Nucleus accumbens (tissue), 56 donors: ENCODE measurements at regions not wholly inside any gene's neighbourhood (a gene's known extent, or its start where the extent isn't known, plus 50 kb on each side); places are given as distances from the start of the nearest gene placed in this dataset.

Experiments used
- DNase-seq, 56 donors: peaks; one replicate each; lab custom pipeline; 2025; lab: John Stamatoyannopoulos, UW

DNA sequence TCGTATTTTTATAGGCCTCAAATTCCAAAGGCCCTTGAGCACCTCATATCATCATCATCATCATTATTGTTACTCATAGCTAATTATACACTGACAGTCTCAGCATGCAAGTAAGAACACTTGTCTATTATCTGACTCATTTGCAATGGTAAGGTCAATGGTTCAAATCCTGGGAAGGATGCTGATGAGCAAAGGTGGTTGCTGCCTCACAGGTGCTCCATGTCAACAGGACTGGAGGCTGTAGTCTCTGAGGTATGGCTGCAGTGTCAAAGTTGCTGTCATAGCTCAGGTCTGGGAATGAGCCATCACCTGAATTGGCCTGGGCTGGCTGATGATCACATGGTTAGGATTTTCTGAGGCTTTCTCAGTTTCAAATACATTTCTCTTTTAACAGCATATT is 379.3 kb downstream of the BCL11A start:
- DNase-seq = no peak

DNA sequence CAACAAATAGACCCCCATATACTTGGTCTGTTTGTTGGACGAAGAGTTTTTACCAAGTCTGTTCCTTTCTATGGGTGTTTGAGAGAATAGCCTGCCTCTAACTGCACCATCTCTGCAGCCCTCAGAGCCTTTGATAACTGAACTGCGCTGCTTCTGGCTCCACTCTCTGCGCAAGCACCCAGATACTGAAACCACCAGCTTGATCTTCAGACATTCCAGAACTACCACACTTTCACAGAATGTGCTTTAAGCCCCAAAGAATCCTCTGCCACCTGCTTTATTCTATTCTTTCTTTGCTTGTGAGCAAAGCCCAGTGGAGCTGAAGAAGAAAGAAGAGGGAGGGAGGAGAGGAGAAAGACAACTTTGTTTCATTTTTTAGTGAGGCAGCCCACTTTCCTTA is 380.7 kb downstream of the BCL11A start:
- DNase-seq = no peak

DNA sequence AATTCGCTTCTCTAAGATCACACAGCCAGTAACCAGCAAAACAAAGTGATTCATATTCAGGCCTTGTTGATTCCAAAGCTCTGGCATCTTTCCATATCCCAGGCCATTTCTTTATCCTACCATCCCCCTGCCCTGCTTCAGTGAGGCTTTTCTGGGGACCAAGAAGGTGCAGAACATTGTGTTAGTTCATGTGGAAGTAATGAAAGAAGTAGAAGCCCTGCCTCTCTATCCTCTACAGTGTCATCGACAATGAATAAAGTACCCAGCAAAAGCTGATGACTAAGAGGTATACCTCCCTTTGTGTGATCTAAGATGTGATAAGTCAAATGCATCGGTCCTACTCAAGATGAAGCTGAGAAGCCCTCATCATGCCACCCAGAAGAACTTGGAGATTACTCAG is 383.2 kb downstream of the BCL11A start:
- no peak for DNase-seq

DNA sequence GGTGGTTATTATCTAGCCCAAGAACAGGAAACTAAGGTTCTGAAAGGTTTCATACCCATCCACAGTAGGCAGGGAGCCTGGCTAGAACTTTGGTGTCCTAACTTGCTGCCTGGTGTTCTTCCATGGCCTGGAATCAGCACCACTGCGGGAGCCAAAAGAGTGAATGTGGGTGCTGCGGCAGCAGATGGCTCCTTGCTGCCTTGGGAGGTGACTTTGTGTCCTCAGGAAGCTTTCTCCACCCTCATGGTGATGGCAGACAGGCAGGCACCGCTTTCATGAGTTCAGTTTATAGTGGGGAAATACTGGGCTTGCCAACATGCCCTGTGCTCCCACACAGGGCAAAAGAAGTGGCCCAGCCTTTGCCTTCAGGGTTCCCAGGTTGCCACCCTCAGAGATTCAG is 385.2 kb downstream of the BCL11A start:
- no peak for DNase-seq

- no peak for DNase-seq
These were observed 386.4 kb downstream of the BCL11A start for GRCh38 chr2:60167089-60167488.

GRCh38 chr2:60163691-60164090 is 389.8 kb downstream of the BCL11A start:
- no peak for DNase-seq

DNA sequence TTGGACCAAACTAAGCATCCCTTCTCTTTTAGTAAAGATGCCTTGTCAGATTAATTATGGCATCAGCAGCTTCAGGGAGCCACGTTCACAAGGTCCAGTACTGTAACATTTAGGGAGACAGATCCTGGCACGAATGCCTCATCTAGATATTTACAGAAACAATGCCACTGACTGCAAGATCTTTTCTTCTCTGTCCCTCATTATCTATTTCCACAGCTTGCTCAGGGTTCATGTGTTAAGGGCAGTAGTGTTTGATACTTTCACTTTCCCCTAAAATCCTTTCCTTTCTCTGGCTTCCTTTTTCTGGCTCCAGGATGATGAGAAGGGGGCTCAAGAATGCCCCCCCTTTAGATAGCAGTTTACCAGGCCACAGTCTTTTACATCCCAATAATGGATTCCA is 393.9 kb downstream of the BCL11A start:
- DNase-seq = no peak

DNA sequence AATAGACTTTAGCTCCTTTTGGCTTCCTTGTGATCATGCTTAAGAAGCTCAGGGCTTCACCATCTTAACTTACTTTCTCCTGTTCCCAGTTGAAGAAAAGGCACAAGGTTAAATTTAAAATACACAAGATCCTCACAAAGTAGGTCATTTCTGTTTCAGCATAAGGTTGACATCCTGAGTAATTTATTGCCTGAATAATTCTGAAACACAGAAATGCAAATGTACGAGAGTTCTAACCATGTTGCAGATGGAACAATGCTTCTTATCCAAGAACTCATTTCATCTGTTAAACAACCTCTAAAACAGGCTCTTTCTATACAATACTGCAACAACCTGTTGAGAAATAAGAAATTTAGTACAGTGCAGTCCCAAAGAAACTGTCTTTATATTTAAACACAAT is 395.2 kb downstream of the BCL11A start:
- DNase-seq = no peak

DNA sequence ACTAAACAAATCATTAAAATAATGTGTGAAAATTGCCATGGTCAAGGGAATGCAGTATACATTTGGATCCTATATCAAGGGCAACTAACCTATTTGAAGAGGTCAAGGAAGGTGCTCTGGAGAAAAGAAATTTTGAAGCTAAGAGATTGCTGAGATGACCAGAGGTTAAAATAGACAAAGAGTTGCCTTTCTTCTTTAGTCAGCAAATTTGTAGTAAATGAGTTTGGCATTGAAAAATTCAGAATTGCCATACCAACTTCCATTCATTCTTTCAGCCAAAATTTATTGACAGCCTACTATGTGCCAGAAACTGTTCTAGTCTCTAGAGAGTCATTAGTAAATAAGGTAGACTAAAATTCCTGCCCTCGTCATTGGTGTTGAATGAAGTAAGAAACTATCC is 396.2 kb downstream of the BCL11A start:
- no peak for DNase-seq

DNA sequence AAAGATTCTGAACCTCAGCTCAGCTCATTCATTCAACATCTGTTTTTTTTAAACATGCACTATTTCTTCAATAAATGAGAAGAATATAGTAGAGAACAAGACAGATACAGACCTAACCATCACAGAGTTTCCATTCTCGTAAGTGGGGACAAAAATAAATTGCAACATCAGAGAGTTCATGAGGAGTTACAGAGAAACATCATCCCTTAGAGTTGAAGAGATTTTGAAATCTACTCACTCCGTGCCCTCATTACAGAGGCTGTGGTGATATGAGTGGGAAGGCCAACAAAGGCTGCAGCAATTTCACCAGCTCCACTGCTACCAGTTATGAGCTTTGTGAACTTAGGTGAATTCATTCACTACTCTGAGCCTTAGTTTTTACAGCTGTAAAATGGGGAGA is 399.3 kb downstream of the BCL11A start:
- no peak for DNase-seq

GRCh38 chr2:60152226-60152833 is 401.1 kb downstream of the BCL11A start:
- no peak for DNase-seq

GRCh38 chr2:60149176-60149575 is 404.3 kb downstream of the BCL11A start:
- DNase-seq = no peak

GRCh38 chr2:60148716-60149115 is 404.7 kb downstream of the BCL11A start:
- DNase-seq = no peak

DNA sequence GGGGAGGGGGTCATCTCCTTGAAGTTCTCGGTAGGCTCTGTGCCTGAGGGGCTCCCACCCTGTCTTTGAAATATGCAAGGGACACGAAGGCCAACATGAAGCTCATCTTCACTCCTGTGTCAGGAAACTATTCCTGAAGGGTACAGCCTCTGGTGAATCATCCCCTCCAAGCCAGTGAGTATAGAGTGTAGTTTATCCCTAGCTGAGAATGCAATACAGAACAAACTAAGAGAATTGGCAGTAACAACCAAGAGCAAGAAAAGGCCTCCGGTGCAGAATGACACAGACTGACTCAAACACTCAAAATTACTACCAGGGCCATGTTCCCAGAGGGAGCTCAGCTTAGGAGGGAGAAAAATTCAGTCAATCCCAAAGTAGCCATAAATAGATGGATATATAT is 413.3 kb downstream of the BCL11A start:
- no peak for DNase-seq

- no peak for DNase-seq
These were observed 416.5 kb downstream of the BCL11A start for GRCh38 chr2:60136913-60137312.

DNA sequence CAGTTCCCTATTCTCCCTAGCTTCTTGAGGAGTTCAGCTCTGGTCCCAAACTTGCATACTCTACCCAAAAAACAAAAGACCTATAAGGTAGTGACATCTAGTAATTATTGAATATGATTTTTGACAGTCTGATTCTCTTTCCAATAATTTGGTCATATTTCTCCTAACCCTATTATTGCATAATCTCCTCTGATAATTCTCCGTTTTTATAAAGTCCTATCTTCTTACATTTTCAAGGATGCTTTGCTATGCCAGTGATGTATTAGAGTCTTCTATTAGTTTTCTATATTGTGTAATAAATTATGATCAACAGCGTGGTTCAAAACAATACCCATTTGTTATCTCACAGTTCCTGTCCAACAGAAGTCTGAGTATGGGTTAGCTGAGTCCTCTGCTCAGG is 426.3 kb downstream of the BCL11A start:
- no peak for DNase-seq

DNA sequence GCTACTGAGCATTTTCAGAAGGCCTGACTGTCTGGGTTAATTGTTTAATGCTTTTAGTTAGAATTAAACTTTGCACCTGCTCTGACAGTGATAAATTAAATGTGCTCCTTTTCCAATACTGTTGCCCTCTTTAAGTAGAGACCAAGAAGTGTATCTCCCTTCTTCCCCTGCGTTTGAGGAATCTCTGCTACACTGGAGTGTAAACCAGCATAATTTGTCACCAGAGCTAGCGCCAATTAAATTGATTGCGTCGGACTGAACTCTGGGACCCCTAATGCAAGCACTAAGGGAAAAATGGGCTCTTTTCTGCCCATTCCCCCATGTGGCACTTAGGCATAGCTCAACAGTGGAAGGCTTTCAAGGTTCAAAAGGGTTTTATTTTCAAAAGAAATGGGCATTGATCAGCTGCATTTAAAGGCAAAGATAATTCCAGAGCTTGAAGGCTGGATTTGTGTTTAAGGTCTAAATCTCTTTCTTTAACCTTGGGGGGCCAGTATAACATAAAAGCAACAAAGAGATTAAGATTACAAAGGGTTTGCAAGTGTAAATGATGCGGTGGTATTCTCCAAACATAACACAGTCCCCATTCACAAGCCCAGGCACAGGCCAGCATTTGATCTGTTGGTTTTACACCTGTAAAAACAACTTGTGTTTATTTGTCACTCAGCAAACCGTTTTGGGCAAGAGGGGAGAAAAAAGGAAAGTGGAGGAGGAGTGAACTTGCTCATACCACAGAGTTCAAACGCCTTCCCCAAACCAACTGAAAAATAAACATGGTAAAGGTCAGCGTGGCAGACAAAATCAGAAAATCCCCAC is 427.6 kb downstream of the BCL11A start:
- DNase-seq = no peak

GRCh38 chr2:60119778-60120177 is 433.7 kb downstream of the BCL11A start:
- DNase-seq = no peak

- no peak for DNase-seq
These were observed 434.5 kb downstream of the BCL11A start for GRCh38 chr2:60118917-60119316.

DNA sequence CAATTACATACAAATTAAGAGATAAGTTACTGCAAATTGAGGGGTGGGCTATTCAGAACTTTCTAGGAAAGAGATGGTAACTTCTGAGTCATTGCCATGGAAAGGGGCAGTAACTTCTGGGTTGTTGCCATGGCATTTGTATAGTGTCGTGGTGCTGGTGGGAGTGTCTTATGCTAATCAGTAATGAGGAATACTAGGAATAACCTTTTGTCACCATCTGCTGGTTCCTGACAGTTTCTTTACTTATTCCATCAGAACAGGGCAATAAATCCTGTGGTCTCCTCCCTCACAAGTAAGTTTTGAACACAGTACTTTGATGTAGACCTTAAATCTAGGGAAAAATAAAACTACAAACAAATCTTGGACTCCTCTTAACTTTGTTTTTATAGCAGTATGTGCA is 435.4 kb downstream of the BCL11A start:
- DNase-seq = no peak

- DNase-seq = no peak
These were observed 437.1 kb downstream of the BCL11A start for GRCh38 chr2:60116161-60116875.

DNA sequence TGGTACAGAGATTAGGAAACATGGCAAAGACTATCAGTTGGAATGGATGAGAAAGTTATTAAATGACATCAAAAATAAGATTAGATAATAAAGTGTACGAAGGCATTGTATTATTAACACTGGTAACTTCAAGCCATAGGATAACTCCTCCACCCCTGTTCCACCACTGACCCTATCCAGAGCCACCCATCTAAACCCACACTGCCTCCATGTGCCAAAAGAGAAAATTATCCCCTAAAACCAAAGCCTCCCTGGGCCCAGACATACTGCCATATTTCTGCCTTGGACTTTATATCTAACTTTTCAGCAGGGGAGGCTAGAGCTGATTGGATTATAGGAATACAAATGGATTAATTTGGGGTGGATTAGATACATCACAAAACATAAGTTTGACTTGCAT is 443.7 kb downstream of the BCL11A start:
- no peak for DNase-seq
